ENCODE measurements at regions not wholly inside any gene's neighbourhood (a gene's known extent, or its start where the extent isn't known, plus 50 kb on each side); places are given as distances from the start of the nearest gene placed in this dataset.
"Not testable (repeated sequence)": the region's sequence is repeated elsewhere in the genome, so short reads cannot be mapped to it uniquely, and the experiment has no call there.

DNA sequence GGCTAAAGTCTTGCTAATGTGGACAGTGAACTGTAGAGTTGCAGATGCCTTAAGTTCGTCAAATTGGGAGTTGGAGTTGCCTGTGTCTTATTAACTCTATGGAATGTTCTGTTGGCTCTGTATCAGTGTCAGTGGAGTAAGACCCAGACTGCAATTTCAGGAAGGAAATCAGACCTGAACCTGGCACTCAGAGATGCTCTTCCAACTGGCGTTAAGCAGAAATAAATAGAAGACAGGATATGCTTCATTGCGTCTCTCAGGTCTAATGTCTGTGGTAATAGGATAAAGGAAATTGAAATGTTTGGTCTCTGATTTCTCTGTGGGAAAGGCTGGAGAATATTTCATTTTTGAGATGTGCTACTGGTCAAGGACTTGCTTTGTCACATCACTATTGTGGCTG lies 846.7 kb upstream of the ID2 start:
- no peak for DNase-seq

DNA sequence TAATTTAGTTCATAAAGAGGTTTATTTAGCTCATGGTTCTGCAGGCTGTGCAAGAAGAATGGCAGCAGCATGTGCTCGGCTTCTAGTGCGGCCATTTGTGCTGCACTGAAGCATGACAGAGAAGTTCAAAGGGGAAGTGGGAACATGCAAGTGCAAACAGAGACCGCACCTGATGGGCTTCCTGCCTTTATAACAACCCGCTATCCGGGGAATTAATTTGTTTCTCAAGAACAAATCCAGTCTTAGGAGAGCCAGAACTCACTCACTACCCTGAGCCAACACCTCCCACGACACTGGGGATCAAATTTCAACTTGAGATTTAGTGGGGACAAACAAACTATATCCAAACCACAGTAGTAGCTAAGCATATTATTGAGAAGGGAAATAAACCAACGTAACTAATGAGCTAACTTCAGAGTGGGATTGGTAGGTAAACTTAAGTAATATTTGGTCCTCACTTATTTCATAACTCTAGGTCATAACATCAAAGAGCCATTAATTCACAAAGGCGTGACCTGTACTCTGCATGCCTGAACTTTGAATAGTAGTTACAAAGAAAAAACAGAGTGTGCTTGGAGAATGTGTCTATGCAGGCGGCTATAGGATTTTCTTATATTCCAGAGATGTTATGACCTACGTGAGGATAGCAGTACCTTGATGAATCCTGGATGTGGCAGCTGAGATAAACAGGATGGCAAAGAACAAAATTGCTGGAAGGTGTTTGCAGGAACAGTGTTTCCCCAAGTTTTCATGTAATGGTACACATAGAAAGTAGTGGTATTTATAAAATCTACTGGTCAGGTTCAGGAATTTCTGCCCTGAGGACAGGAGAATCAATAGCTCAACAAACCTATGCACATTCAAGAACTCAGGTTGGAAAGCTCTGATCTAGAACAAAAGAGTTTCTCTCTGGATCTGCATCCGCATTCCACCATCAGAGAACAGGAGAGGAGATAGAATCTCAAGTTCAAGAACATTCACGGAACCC lies 845.9 kb upstream of the ID2 start:
- no peak for DNase-seq

DNA sequence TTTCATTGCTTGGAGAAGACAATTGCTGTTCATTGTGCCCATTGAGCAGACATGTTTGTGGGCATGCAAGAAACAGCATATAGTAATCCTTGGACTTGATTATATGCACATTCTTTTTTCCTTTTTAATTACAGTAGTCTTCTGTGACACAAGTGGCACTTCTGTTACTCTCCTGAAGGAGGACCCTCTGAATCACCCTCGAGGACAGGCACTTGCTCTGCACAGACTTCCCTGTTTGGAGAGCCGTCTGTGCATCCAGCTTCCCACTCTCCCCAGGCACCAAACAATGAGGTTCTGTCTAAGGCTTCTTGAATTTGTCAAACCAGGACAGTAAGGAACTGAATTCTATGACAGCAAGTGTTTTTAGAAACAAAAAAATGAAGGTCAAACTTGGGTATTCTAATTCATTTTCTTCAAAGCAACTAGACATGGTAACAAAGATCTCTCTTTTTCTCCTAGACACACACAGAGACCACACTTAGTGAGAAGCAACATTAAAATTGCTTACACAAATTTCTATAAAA lies 844.6 kb upstream of the ID2 start:
- no peak for DNase-seq

DNA sequence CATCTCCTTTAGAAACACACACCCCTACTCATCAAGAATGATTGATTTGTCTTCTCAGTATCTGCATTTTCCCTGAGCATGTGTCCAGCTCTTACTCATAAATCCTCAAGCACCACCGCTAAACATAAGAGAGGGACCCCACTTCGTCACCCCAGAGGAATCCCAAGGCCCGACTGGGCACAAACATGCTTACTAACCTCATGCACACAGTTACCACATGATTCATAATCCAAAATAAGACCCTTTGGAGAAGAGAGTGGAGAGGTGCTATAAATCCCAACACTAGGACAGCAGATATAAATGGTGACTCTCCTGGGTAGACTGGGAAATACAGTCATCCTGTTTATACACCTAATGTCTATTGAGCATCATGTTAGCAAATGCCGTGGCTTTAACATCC lies 843.2 kb upstream of the ID2 start:
- DNase-seq, result no peak

DNA sequence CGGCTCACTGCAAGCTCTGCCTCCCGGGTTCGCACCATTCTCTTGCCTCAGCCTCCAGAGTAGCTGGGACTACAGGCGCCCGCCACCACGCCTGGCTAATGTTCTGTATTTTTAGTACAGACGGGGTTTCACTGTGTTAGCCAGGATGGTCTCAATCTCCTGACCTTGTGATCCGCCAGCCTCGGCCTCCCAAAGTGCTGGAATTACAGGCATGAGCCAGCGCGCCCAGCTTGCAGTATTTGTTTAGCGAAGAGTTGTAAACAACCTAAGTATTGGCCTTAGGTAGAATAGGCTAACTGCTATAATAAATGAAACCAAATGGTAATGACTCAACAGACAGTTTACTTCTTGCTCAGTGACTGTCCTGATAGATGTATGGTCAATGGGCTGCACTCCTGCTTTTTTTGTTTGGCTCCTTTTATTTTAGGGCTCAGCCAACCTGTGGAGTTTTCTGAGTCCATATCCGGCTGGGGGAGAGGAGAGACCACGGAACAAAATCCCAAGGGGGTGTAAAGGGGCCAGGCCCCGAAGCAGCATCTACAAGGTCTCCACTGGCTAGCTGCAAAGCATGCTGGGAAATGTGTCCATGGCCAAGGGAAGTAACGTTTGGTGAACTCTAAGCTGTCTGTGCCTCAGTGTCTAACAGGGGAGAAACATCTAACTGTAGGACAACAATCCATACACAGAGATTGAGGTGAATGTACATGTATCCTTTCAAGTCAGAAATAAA lies 841.0 kb upstream of the ID2 start:
- no peak for DNase-seq

DNA sequence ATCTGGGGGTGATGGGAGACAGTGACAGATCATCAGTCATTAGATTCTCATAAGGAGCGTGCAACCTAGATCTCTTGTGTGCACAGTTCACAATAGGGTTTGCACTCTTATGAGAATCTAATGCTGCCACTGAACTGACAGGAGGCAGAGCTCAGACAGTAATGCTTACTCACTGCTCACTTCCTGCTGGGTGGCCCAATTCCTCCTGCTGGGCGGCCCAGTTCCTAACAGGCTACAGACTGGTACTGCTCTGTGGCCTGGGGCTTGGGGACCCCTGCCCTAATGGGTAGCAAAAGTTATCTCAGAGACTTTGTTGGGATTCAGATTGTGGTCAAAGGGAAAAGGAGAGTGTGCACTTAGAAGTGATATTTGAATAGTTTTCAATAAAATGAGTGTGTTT lies 840.1 kb upstream of the ID2 start:
- DNase-seq, result no peak

DNA sequence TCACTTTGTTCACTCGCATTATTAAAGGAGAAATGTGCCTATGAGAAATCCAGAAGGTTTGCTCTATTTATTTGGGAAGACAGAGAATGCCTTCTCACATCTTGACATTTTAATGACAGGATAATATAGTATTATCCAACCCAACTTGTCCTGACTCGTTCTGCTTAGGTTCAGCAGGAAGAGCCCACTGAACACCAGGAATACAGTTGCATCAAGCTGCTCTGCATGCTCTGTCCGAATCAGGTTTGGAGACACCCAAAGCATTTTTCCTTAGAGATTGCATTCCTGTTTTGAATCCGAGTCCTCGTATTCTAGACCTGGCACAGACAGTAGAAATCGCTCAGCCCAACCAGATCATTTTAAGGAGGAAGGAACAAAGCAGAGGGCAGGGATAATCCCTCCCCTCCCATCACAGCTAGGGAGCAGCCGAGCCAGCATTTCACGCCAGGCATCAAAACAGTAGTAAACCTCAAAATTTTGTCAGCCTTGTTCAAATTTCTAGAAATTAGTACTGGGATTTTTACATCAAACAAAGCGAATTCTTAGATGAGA lies 837.4 kb upstream of the ID2 start:
- no peak for DNase-seq

DNA sequence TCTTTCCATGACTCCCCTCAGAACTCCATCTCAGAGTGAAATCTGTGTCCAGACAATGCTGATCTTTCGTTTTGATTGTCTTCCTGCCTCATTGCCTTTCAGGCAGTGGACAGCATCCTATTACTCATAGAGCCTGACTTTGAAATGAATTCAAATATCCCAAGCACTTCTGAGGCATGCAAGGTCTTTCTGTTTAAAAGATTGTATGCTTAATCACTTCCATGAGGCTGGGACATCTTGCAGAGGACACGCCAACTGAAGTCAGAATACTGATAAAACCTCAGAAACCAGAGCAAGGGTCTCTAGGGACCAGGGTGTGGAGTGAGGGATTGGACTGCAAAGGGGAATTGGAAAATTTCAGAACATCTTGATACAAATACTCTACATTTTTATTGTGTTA lies 836.5 kb upstream of the ID2 start:
- DNase-seq, result no peak

DNA sequence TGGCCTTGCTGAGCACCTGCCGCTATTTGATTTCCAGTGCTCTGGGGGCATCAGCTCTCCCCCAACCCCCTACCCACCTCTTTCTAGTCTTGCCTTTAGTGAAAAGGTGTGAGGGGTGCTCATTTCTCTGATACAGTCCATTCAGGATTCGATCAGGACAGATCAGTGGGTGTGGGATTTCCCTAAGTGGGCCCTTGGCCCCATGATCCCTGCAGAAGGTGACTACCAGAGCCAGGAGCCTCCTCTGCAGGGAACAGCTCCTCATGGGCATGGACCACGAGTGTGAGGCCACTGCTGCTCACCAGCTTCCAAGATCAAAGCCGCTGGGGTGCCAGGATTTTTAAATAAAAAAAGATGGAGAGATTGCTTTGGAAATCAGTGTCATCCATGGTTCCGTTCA lies 835.2 kb upstream of the ID2 start:
- DNase-seq, result no peak

DNA sequence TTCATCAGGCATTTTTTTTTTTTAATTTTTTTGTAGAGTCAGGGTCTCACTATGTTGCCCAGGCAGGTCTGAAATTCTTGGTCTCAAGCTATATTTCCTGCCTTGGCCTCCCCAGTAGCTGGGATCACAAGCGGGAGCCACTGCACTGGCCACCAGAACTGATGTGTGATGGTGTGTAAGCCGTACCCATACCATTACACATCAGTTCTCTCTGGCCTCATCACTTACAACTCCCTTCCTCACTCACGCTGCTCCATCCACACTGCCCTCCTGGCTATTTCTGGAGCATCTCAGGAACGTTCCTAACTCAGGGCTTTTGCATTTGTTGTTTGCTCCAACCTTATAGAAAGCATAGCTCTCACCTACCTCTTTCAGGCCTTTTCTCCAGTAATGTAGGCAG lies 834.5 kb upstream of the ID2 start:
- DNase-seq, result no peak

DNA sequence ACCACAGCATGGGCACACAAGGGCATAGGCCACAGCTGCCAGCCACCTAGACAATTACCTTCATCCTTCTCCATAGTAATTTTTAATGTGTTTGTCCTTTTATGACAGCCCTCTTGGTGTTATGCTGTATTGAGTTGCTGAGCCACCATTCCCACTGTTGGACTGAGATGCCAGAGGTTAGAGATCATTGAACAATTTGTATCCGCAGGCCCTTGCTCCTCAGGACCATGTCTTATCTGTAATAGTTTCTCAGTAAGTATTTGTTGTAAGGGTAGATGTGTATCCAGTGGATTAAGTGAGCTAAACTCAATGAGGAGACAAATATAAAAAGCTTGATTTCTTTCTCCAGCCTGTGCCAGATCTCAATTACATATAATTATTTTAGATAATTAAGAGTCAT lies 832.8 kb upstream of the ID2 start:
- no peak for DNase-seq

DNA sequence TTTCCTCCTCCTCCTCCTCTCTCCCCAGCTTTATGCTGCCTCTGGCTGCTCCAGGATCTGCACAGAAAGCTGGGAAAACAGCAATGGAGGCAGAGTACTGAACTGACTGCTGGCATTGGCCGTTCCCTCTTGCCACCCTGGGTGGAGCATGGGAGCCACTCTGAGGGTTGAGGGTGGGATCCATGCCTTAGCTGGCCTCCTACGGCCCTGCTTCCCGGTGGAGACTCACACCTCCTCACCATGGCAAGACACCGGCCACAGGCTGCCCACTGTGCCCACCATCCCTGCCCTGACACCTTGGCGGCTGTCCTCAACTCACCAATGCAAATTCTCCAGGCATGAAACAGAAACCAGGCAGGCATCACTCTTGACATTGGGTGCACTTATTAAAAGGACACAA lies 832.3 kb upstream of the ID2 start:
- no peak for DNase-seq

DNA sequence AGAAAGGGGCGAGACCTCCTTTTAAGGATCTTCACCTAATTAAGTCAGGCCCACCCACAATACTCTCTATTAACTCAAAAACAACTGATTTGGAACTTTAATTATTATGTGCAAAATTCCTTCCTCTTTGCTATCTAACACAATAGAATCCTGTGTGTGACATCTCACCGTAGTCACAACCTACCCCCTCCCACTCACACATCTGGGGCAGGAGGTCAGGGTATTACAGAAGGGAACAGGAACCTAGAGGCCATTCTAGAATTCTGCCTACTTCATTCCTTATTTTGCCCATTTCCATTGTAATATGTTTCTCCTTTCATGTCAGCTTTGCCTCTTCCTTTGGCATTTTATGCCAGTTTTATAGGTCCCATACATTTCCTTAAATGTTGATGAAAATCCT lies 829.3 kb upstream of the ID2 start:
- DNase-seq, result no peak

DNA sequence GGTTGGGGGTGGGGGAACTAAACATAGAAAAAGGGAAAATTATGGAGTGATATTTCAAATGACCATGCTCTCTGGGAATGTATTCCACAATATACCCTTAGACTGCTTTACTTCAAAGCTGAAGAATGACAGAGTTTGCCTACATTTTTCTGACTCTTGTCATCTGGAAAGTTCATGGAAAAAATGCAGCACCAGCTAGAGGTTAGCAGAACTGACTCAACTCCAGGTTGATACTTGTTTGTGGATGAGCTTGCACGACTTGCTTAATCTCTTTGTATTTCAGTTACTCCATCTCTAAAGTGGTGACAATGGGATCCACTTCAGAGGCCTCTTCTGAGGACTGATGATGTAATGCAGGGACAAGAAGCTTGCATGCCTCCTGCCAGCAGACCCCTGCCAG lies 824.0 kb upstream of the ID2 start:
- DNase-seq, result no peak

DNA sequence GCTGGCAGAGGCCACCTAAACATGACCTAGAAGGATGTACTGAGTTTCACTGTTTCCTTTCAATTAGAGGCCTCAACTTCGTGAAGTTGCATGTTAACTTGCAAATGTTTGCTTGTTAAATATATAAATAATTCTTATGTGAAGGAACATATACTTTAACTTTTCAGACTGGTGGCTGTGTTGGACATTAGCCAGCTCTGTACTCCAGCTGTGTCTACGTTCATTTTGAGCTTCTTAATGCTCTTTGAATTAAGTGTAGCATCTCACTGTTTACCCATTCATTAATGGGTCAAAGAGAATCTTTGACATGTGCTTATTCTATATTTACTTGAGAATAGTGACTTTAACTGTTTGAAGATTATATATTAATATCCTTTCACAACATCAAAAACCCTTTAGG lies 823.2 kb upstream of the ID2 start:
- DNase-seq, result no peak

DNA sequence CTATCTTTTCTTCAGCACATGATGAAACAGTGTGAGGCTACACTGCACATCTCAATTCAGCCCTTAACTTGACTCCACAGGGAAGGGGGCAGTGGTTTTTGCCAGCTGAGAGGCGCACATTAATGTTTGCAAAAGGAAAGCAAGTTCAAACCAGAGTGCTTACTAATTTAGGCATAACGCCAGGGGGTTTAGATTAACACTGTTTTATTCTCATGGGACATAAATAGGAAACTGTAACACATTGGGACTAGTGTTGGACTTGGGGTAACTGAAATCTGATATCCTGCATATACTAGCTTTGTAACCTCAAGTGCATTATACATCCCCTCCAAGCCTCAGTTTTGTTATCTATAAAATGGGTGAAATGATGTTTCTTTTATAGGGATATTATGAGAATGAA lies 821.2 kb upstream of the ID2 start:
- DNase-seq, result no peak

DNA sequence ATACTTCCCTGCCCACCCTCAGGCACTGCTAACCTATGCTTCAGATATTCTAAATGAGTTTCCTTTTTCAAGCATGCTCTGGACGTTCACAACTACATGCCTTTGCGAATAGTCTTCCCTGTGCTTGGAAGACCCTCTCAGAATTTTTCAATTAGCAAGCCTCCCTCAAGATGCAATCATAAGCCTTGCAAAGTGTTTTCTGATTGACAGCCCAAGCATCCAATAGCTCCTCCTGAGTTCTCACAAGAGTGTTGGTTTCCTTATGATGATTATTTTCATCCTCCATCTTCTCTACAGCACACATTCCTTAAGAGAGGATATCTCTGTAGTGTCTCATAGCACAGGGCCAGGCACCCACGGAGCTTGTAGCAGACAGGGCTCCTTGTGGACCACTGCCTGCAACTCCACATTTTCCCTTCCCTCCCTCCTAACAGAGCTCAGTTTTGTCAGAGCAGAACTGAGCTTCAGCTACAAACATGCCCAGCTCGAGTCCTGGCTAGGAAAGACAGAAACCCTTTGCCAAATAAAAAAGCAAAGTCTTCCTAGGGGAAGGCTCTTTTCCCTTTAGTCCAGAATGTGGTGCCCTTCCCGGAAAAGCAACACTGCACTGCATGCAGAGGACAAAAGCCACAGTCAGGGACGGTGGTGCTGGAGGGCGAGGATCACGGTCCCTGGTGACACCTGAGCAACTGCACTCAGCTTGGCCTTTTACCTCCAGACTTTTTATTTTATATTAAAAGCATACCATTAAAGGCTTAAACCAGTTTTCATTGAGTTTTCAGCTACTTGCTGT lies 819.8 kb upstream of the ID2 start:
- DNase-seq, result no peak

DNA sequence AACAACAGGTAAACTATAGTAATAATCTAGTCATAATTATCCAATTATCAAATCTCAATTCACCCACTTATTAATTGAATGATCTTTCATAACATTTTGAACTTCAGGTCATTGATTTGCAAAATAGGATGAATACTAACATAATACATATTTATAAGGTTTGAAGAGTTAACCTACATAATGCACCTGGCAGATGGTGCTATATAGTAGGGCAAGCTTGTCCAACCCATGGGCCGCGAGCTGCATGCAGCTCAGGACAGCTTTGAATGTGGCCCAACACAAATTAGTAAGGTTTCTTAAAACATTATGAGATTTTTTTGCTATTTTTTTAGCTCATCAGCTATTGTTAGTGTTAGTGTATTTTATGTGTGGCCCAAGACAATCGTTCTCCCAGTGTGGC lies 815.8 kb upstream of the ID2 start:
- DNase-seq, result no peak

DNA sequence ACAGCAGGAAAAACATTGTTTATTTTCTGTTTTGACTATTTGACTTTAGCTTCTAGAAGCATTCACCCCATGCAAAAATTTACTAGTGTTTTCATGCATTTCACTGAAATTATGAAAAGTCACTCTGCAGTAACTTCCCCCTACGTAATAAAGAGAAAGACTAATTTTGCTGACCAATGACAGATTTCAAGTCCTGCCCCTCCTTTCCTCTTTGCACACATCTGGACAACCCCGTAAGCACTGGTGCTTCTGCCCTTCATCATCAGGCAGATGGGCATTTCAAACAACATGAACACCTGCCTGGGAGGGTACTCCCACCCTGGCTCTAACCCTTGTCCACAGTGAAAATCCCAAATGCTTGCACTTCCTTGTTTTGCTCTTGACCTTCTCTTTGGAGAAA lies 815.0 kb upstream of the ID2 start:
- no peak for DNase-seq

DNA sequence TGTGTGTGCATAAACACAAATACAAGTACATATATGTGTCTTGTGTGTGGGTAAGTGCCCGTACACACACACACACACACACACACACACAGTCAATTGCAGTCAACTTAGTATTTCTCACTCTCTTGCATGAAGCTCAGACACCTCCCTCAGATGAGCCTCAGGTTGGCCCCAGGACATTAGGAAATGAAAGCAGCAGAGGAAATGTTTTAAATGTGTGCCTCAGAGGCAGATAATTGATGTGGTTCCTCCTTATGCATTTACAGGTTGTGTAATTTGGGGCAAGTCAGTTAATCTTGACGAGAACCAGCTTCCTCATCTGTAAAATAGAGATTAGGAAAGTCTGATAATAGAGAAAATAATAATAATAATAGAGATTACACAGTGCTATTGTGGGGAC lies 814.0 kb upstream of the ID2 start:
- DNase-seq, result no peak

DNA sequence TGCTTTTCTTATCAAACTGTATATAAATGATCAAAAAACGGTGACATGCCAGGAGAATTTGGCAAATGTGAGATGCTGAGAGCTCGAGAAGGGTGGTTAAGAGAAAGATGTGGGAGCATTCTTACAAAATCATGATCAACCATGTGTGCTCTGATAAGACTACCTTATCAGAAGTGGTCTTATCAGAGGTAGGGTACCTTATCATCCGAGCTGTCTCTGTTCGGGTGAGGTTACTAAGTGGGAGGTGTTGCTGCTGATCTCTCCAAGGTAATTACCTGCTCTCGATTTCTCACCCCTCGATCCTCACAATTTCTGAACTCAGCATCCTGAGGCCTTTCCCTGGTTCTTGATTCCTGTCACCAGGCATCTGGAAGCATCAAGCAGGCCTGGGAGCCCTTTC lies 813.0 kb upstream of the ID2 start:
- no peak for DNase-seq

DNA sequence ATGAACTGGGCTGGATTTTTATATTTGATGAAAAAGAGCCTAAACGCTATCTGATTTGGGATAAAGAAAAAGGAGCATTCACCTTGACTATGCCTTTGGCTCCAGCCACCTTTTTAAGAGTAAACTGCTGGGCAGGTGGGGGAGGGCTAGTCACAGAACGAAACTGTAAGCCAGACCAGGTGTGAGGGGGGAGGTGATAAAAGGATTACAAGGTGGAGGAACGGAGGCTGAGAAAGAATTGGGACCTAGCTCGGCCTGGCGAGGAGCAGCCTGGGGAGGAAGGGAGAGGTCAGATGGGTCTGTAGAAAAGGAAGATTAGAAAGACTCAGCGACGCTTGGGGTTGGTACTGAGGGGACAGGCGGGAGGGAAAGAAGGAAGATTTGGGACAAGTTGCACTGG lies 805.4 kb upstream of the ID2 start:
- DNase-seq, result not testable (repeated sequence)

DNA sequence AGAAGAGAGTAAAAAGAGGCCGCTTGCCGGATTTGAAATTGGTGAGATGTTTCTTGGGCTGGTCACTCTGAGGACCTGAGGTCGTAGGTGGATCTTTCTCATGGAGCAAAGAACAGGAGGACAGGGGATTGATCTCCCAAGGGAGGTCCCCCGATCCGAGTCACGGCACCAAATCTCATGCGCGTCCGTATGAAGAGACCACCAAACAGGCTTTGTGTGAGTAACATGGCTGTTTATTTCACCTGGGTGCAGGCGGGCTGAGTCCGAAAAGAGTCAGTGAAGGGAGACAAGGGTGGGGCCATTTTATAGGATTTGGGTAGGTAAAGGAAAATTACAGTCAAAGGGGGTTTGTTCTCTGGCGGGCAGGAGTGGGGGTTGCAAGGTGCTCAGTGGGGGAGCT lies 803.6 kb upstream of the ID2 start:
- DNase-seq, result not testable (repeated sequence)
